Skeletal muscle tissue (tissue), 3 donors: ENCODE measurements at regions not wholly inside any gene's neighbourhood (a gene's known extent, or its start where the extent isn't known, plus 50 kb on each side); places are given as distances from the start of the nearest gene placed in this dataset.

Experiments used
- H3K27ac ChIP-seq: one replicate; pipeline ENCODE4 v1.7.0; 2013; ENCODE audit warnings: mild to moderate bottlenecking, low read depth, low read length, inconsistent platforms
- H3K27me3 ChIP-seq, 3 donors: one replicate each; pipeline ENCODE4 v1.7.0; 2013; ENCODE audit warnings: low read length in 3 of 3; ENCODE audit not compliant: control insufficient read depth in 3 of 3, insufficient read depth in 3 of 3
- H3K36me3 ChIP-seq, 3 donors: one replicate each; pipeline ENCODE4 v1.7.0; 2013; ENCODE audit warnings: low read length in 3 of 3; ENCODE audit not compliant: control insufficient read depth in 3 of 3, insufficient read depth in 3 of 3
- H3K4me1 ChIP-seq, 3 donors: one replicate each; pipeline ENCODE4 v1.7.0; 2013; ENCODE audit warnings: low read length in 3 of 3, mild to moderate bottlenecking in 3 of 3; ENCODE audit not compliant: control insufficient read depth in 3 of 3, insufficient read depth in 3 of 3
- H3K4me3 ChIP-seq, 3 donors: one replicate each; pipeline ENCODE4 v1.7.0; 2013; ENCODE audit warnings: low read length in 3 of 3
- H3K9ac ChIP-seq, 3 donors: one replicate each; pipeline ENCODE4 v1.7.0; 2013; ENCODE audit warnings: low read length in 3 of 3, mild to moderate bottlenecking in 3 of 3, moderate library complexity in 2 of 3, low read depth in 1 of 3
- H3K9me3 ChIP-seq, 3 donors: one replicate each; pipeline ENCODE4 v1.7.0; 2013; ENCODE audit warnings: low read length in 3 of 3; ENCODE audit not compliant: control insufficient read depth in 3 of 3
- donor health status: Osteomylitis.

GRCh38 chr21:35411434-35411833 lies 362.3 kb upstream of the RUNX1 start:
- H3K9ac ChIP-seq = no peak overlapping the region
- H3K4me3 ChIP-seq = no peak overlapping the region
- no peaks in the 10 kb centered on the region for H3K36me3 ChIP-seq
- peaks cover 0 to 4% (median 0%) of the 10 kb centered on the region in 3 donors for H3K27me3 ChIP-seq
- no peaks in the 10 kb centered on the region for H3K9me3 ChIP-seq
- H3K4me1 ChIP-seq = no peaks in the 10 kb centered on the region
- no peak overlapping the region for H3K27ac ChIP-seq

DNA sequence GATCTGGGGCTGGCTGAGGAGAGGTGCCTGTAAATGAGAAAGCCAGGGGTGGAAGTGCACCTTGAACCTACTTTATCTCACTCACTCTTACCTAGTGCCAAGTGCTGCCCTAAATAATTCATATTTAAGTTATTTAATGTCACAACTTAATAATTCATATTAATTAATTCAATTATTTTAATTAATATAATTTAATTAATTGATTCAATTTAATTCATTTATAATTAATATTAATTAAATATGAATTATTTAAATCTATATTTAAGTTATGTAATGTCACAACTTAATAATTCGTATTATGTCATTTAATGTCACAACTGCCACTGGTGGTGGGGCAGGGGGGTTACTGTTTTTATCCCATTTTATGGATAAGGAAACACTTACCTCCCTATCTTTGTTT lies 361.6 kb upstream of the RUNX1 start:
- Histone ChIP-seq H3K27ac (no peak overlapping the region), H3K4me3 (no peak overlapping the region), H3K4me1 (no peaks in the 10 kb centered on the region), H3K9me3 (no peaks in the 10 kb centered on the region), H3K36me3 (no peaks in the 10 kb centered on the region), H3K27me3 (peaks cover 0 to 4% (median 0%) of the 10 kb centered on the region in 3 donors), H3K9ac (no peak overlapping the region)

DNA sequence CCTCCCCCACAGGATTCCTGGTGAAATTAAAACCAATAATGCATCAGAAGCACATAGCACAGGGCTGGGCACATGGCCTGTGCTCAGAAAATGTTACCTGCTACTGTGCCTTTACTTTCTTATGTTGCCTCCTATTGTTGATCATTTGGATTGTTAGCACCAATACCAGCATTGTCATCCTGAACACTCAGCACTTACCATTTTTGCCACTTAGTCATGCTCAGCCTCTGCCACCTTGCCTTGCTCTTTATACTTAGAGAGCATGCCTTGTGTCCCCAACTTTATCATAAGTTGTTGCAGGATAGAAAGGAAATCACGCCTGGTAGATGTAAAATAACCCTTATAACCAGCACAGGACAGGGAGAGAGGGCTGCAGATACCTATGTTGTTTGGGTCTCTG lies 361.0 kb upstream of the RUNX1 start:
- Histone ChIP-seq H3K9ac (no peak overlapping the region), H3K27me3 (peaks cover 0 to 4% (median 0%) of the 10 kb centered on the region in 3 donors), H3K27ac (no peak overlapping the region), H3K4me3 (no peak overlapping the region), H3K9me3 (no peaks in the 10 kb centered on the region), H3K4me1 (no peaks in the 10 kb centered on the region), H3K36me3 (no peaks in the 10 kb centered on the region)

GRCh38 chr21:35408401-35408800 lies 359.3 kb upstream of the RUNX1 start:
- no peak overlapping the region for H3K4me3 ChIP-seq
- H3K9me3 ChIP-seq = no peaks in the 10 kb centered on the region
- no peaks in the 10 kb centered on the region for H3K27me3 ChIP-seq
- no peaks in the 10 kb centered on the region for H3K4me1 ChIP-seq
- H3K9ac ChIP-seq = peak overlapping the region in 1 of 3 donors; percentile 38
- peak overlapping the region; percentile 45 for H3K27ac ChIP-seq
- no peaks in the 10 kb centered on the region for H3K36me3 ChIP-seq

DNA sequence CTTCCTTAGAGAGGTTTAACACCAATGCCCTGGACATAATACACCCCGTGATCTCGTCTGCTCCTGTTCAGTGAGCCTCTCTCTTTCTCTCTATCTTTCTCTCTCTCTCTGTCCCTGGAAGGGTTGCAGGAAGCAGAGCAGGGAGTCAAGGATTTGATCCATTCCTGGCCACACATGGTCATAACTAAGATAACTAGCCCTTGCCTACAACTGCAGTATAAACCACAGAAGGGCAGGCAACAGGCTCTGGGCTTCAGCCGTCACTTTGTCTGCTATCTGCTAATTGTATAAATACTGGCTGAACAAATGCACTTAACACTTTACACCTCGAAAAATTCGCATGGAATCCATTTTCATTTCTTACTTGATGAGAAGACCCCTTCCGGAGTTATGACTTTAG lies 357.5 kb upstream of the RUNX1 start:
- no peaks in the 10 kb centered on the region for H3K27me3 ChIP-seq

DNA sequence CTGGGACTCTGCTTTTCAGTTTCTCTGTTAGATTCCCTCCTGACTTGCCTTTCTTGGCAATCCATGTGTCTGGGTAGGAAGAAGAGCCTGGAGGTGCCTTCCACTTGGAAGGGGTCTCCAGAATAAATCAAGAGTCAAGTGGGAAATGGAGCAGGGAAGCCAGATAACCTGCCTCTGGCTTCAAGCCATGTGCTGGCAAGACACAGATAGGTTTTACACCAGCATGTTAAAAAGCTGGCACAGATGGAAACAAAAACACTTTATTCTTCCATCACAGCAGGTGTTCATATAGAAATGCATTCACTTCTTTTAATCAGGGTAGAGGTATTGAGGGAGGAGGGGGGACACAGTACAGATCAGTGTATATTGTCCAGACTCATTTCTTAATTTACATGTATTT lies 356.9 kb upstream of the RUNX1 start:
- H3K9ac ChIP-seq = no peak overlapping the region
- H3K27me3 ChIP-seq = no peaks in the 10 kb centered on the region
- no peaks in the 10 kb centered on the region for H3K4me1 ChIP-seq
- no peak overlapping the region for H3K4me3 ChIP-seq
- H3K9me3 ChIP-seq = no peaks in the 10 kb centered on the region
- H3K36me3 ChIP-seq = no peaks in the 10 kb centered on the region
- no peak overlapping the region for H3K27ac ChIP-seq

More for the DNA sequence above, 357.5 kb upstream of the RUNX1 start:
- Histone ChIP-seq H3K27ac (no peak overlapping the region), H3K9ac (no peak overlapping the region), H3K4me1 (no peaks in the 10 kb centered on the region), H3K9me3 (no peaks in the 10 kb centered on the region), H3K4me3 (no peak overlapping the region), H3K36me3 (no peaks in the 10 kb centered on the region)

GRCh38 chr21:35404247-35404646 lies 355.1 kb upstream of the RUNX1 start:
- no peak overlapping the region for H3K9ac ChIP-seq
- peaks cover 0 to 5% (median under 1%) of the 10 kb centered on the region in 3 donors for H3K4me1 ChIP-seq
- no peaks in the 10 kb centered on the region for H3K36me3 ChIP-seq
- no peak overlapping the region for H3K4me3 ChIP-seq
- no peaks in the 10 kb centered on the region for H3K9me3 ChIP-seq
- no peak overlapping the region for H3K27ac ChIP-seq
- H3K27me3 ChIP-seq = no peaks in the 10 kb centered on the region

DNA sequence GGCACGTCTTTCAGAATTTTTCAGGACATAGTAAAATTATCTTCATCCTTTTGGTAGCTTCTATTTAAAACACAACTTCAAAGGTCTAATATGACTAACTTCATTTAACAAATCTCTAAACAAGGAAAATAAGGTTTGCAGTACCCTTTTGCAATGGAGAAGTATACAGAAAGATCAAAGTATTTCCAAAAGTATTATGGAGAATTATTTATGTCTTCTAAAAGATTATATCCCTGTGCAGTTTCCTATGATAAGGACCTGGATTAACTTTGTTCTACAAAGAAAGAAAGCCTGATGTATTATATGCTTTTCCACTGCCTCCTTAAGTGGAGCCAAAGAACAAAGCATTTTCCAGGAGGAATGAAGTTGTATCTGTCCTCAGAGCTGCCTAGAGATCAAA lies 353.0 kb upstream of the RUNX1 start:
- Histone ChIP-seq H3K9me3 (no peaks in the 10 kb centered on the region), H3K36me3 (no peaks in the 10 kb centered on the region), H3K9ac (no peak overlapping the region), H3K4me3 (no peak overlapping the region), H3K27ac (no peak overlapping the region), H3K27me3 (no peaks in the 10 kb centered on the region), H3K4me1 (peaks cover 0 to 11% (median 10%) of the 10 kb centered on the region in 3 donors)

- Histone ChIP-seq H3K27ac (no peak overlapping the region), H3K4me3 (no peak overlapping the region), H3K27me3 (no peaks in the 10 kb centered on the region), H3K9ac (no peak overlapping the region), H3K4me1 (peaks cover 0 to 11% (median 10%) of the 10 kb centered on the region in 3 donors), H3K36me3 (no peaks in the 10 kb centered on the region), H3K9me3 (no peaks in the 10 kb centered on the region)
These were observed 352.4 kb upstream of the RUNX1 start for GRCh38 chr21:35401476-35401875.

GRCh38 chr21:35400233-35400939 lies 351.3 kb upstream of the RUNX1 start:
- Histone ChIP-seq H3K36me3 (no peaks in the 10 kb centered on the region), H3K9ac (no peak overlapping the region), H3K27ac (no peak overlapping the region), H3K4me1 (peaks cover 0 to 11% (median 10%) of the 10 kb centered on the region in 3 donors), H3K9me3 (no peaks in the 10 kb centered on the region), H3K4me3 (no peak overlapping the region), H3K27me3 (no peaks in the 10 kb centered on the region)
